AG08396 (cell line): ENCODE measurements at regions not wholly inside any gene's neighbourhood (a gene's known extent, or its start where the extent isn't known, plus 50 kb on each side); places are given as distances from the start of the nearest gene placed in this dataset.

Experiments used
- DNase-seq: peaks from one replicate; pipeline ENCODE4 v3.0.0; 2012; ENCODE audit warnings: low spot score, mixed read lengths

GRCh38 chr2:228652366-228652765 is 470.9 kb upstream of the SPHKAP start:
- DNase-seq, result peak; percentile 18

GRCh38 chr2:228649876-228650275 is 468.4 kb upstream of the SPHKAP start:
- DNase-seq, result no peak

- no peak for DNase-seq
Observed at GRCh38 chr2:228649447-228649846, 468.0 kb upstream of the SPHKAP start.

GRCh38 chr2:228648541-228648940 is 467.1 kb upstream of the SPHKAP start:
- DNase-seq, result no peak

- no peak for DNase-seq
Observed at GRCh38 chr2:228646061-228646460, 464.6 kb upstream of the SPHKAP start.

- DNase-seq, result no peak
Observed at GRCh38 chr2:228644199-228644598, 462.7 kb upstream of the SPHKAP start.

GRCh38 chr2:228642861-228643260 is 461.4 kb upstream of the SPHKAP start:
- no peak for DNase-seq

GRCh38 chr2:228630786-228631185 is 449.3 kb upstream of the SPHKAP start:
- DNase-seq, result no peak

GRCh38 chr2:228629251-228629650 is 447.8 kb upstream of the SPHKAP start:
- DNase-seq, result no peak

GRCh38 chr2:228628682-228629081 is 447.2 kb upstream of the SPHKAP start:
- no peak for DNase-seq

GRCh38 chr2:228627510-228627909 is 446.0 kb upstream of the SPHKAP start:
- no peak for DNase-seq

- DNase-seq, result no peak
Observed at GRCh38 chr2:228625481-228625880, 444.0 kb upstream of the SPHKAP start.

GRCh38 chr2:228624733-228625132 is 443.2 kb upstream of the SPHKAP start:
- DNase-seq, result no peak

GRCh38 chr2:228615496-228615895 is 434.0 kb upstream of the SPHKAP start:
- no peak for DNase-seq

- no peak for DNase-seq
Observed at GRCh38 chr2:228614741-228615140, 433.3 kb upstream of the SPHKAP start.

- DNase-seq, result peak; percentile 59
Observed at GRCh38 chr2:228613133-228613850, 431.8 kb upstream of the SPHKAP start.

GRCh38 chr2:228611171-228611570 is 429.7 kb upstream of the SPHKAP start:
- DNase-seq, result no peak

GRCh38 chr2:228602288-228602687 is 420.8 kb upstream of the SPHKAP start:
- DNase-seq, result no peak

GRCh38 chr2:228600265-228600664 is 418.8 kb upstream of the SPHKAP start:
- DNase-seq, result peak; percentile 64

- DNase-seq, result no peak
Observed at GRCh38 chr2:228599781-228600180, 418.3 kb upstream of the SPHKAP start.

- DNase-seq, result no peak
Observed at GRCh38 chr2:228599297-228599696, 417.8 kb upstream of the SPHKAP start.

GRCh38 chr2:228597032-228597431 is 415.5 kb upstream of the SPHKAP start:
- no peak for DNase-seq

GRCh38 chr2:228594012-228594411 is 412.5 kb upstream of the SPHKAP start:
- no peak for DNase-seq

GRCh38 chr2:228592925-228593324 is 411.4 kb upstream of the SPHKAP start:
- DNase-seq, result no peak
